Upper lobe of right lung (tissue), 1 donor: ENCODE measurements at regions not wholly inside any gene's neighbourhood (a gene's known extent, or its start where the extent isn't known, plus 50 kb on each side); places are given as distances from the start of the nearest gene placed in this dataset.
A peak's percentile ranks its signal among the peaks of the same experiment; 100 is the strongest.

Source experiments
- ATAC-seq: fragments of 200-7000 bp; cut with Tn5 transposase; one replicate; pipeline ENCODE4 v1.9.1; 2020; ENCODE audit warnings: mild to moderate bottlenecking, moderate library complexity
- DNase-seq: peaks from one replicate; pipeline ENCODE4 v3.0.0-alpha.2; 2020
- H3K27ac ChIP-seq: fragments of 200-600 bp; one replicate; pipeline ENCODE4 v1.8.0; 2022
- H3K27me3 ChIP-seq: fragments of 200-600 bp; one replicate; pipeline ENCODE4 v1.8.0; 2022; ENCODE audit warnings: mild to moderate bottlenecking
- H3K36me3 ChIP-seq: fragments of 200-600 bp; one replicate; pipeline ENCODE4 v1.8.0; 2022
- H3K4me1 ChIP-seq: fragments of 200-600 bp; one replicate; pipeline ENCODE4 v1.8.0; 2022
- H3K4me3 ChIP-seq: fragments of 200-600 bp; one replicate; pipeline ENCODE4 v1.8.0; 2022; ENCODE audit warnings: mild to moderate bottlenecking
- H3K9me3 ChIP-seq: fragments of 200-600 bp; one replicate; pipeline ENCODE4 v1.8.0; 2022
- intact Hi-C: fragments of 100-400 bp; cut with DNase I; formaldehyde crosslinking; loops from one replicate; pipeline ENCODE4 v1.11.0; 2022
- TF ChIP-seq, protein P1 (sequence below): fragments of 200-600 bp; IDR thresholded peaks from one replicate; pipeline ENCODE4 v1.8.0; 2022; ENCODE audit warnings: antibody characterized with exemption
- donor health status: DM: no; HTN: yes; CAD: no; lungs with severe emphysema.

DNA sequence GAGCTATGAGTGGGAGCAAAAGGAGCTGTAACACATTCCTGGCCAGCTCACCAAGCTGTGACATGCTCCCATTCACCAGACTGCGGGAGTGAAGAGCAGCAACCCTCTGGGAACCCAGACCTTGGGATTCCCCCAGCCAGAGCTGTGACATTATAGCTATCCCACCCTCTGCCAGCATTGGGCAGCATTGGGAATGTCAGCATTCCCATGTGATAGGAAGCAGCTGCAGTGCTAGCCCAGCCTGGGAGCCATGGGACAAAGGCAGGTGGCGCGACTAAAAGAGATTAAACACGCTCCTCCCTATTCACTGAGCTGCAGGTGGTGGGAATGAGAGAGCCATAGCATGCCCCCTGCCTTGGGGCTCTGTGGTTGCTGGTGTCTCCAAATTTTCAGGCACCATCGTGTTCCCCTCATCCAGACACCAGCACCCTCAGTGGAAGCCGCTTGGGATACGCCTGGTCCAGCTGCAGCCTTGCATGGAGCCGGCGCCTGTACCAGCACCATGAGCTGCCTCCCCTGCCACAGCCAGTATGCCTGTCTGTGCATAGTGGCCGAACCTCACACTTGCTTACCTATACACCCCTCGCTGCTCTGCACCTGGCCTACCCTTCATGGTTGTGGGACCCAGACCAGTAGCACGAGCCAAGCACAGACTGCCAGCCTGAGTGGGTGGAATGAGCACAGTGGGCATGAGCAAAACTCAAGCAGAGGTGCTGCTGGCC lies 695.6 kb upstream of the GCFC2 start:
- Histone ChIP-seq H3K27ac (no peak overlapping the region), H3K4me1 (no peaks in the 10 kb centered on the region), H3K4me3 (no peak overlapping the region), H3K9me3 (no peaks in the 10 kb centered on the region), H3K27me3 (no peaks in the 10 kb centered on the region), H3K36me3 (no peaks in the 10 kb centered on the region)
- ATAC-seq: peak; percentile 28
- intact Hi-C loops: no loop called here
- DNase-seq: no peak
- TF ChIP-seq, protein P1, sequence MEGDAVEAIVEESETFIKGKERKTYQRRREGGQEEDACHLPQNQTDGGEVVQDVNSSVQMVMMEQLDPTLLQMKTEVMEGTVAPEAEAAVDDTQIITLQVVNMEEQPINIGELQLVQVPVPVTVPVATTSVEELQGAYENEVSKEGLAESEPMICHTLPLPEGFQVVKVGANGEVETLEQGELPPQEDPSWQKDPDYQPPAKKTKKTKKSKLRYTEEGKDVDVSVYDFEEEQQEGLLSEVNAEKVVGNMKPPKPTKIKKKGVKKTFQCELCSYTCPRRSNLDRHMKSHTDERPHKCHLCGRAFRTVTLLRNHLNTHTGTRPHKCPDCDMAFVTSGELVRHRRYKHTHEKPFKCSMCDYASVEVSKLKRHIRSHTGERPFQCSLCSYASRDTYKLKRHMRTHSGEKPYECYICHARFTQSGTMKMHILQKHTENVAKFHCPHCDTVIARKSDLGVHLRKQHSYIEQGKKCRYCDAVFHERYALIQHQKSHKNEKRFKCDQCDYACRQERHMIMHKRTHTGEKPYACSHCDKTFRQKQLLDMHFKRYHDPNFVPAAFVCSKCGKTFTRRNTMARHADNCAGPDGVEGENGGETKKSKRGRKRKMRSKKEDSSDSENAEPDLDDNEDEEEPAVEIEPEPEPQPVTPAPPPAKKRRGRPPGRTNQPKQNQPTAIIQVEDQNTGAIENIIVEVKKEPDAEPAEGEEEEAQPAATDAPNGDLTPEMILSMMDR: no peak

DNA sequence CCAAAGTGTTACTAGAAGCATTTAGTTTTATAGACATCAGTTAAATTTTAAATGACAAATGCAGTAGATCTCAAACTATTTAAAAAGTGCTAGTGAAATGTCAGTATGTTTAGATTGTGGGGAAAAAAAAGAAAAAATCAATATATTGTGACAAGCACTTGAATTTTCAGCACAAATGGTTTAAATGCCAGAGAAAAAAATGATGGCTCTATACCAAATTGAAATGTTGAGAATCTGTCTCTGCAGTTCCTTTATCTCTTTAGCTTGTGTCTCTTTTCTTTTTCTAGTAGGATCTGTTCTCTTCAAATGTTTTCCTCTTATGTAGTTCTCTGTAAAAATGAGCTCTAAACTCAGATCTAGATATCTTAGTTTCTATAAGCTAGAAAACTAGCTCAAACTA lies 682.6 kb upstream of the GCFC2 start:
- Histone ChIP-seq H3K36me3 (no peaks in the 10 kb centered on the region), H3K27ac (no peak overlapping the region), H3K9me3 (no peaks in the 10 kb centered on the region), H3K4me3 (no peak overlapping the region), H3K4me1 (no peaks in the 10 kb centered on the region), H3K27me3 (no peaks in the 10 kb centered on the region)
- intact Hi-C loops: no loop called here
- DNase-seq (no peak), ATAC-seq (no peak)
- TF ChIP-seq, protein P1: no peak

DNA sequence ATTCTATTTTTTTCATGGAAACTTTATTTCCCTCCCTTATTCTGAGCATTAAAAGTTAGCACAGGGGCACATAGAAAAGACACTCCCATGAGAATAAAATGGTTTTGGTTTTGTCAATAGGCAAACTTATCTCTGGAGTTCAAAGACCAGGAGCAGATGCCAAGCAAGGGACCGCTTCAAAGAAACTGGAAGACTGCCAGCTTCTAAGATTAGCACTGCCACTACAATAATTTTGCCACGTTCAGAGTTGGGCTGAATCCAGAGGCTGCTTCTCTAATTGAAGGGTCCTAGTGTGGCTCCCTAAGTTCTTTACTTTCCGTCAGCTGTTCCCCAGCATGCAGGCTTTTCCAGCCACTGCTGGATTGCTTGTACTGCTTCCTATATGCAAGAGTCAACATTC lies 681.0 kb upstream of the GCFC2 start:
- H3K36me3 ChIP-seq: no peaks in the 10 kb centered on the region
- DNase-seq (no peak), ATAC-seq (no peak)
- no peaks in the 10 kb centered on the region for H3K27me3 ChIP-seq
- no peaks in the 10 kb centered on the region for H3K4me1 ChIP-seq
- no peak overlapping the region for H3K4me3 ChIP-seq
- no peaks in the 10 kb centered on the region for H3K9me3 ChIP-seq
- intact Hi-C loops: no loop called here
- H3K27ac ChIP-seq: no peak overlapping the region
- TF ChIP-seq, protein P1: no peak

DNA sequence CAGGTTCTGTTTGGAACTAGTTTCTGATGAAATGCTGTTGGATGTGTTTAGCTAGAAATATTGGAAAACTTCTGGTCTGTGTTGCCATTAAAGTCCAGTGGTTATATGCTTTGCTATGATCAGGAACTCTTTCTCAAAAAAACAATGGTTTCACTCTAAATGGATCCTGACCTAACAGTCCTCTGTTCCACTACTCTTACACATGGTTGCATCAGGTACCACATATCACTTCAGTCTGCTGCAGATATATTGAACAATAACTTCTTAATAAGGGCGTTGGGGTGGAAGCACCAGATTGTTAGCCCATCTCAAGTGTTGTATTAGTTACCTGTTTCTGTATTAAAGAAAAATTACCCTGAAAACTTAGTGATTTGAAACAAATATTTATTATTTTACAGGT lies 676.6 kb upstream of the GCFC2 start:
- H3K36me3 ChIP-seq: no peaks in the 10 kb centered on the region
- H3K4me3 ChIP-seq: no peak overlapping the region
- H3K27me3 ChIP-seq: no peaks in the 10 kb centered on the region
- DNase-seq (no peak), ATAC-seq (no peak)
- H3K9me3 ChIP-seq: no peaks in the 10 kb centered on the region
- intact Hi-C loops: no loop called here
- TF ChIP-seq, protein P1: no peak
- no peak overlapping the region for H3K27ac ChIP-seq
- H3K4me1 ChIP-seq: no peaks in the 10 kb centered on the region

DNA sequence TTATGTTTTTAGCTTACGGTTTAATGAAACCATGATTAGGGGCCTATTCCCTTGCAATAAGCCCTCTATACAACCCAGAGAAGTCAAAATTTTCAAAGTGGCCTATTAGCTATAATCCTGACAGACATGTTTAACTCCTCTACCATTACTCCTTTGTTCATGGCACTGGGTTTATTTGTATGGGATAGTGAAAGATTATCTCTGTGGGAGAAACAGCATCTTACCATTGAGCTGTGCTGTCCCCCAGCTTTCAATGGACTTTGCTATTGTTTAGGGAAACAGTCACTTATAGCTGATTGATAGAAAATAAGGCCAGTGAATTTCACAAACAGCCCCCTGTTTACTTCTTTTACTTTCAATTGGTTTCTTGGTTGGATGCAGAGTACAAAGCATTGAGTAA lies 675.2 kb upstream of the GCFC2 start:
- TF ChIP-seq, protein P1: no peak
- Histone ChIP-seq H3K36me3 (no peaks in the 10 kb centered on the region), H3K27ac (no peak overlapping the region), H3K9me3 (no peaks in the 10 kb centered on the region), H3K4me1 (no peaks in the 10 kb centered on the region), H3K4me3 (no peak overlapping the region), H3K27me3 (no peaks in the 10 kb centered on the region)
- no peak for DNase-seq
- intact Hi-C loops: no loop called here
- ATAC-seq: no peak

DNA sequence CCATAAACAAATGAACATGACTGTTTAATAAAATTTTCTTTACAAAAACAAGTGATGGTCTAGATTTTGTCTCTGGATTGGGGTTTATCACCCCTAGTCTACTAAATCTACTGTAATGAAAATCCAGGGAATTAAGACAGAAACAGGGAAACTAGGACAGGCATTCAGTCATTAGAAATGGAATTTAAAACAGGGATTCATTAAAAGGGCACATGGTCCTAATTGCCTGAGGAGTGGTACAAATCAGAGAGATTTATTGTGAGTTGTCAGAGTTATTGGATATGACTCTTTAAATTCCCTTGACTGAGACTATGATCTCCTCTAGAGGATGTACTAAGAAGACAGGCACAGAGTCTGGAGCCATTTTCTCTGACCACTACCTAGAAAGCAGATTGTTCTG lies 670.9 kb upstream of the GCFC2 start:
- Histone ChIP-seq H3K36me3 (no peaks in the 10 kb centered on the region), H3K9me3 (no peaks in the 10 kb centered on the region), H3K4me1 (no peaks in the 10 kb centered on the region), H3K4me3 (no peak overlapping the region), H3K27me3 (no peaks in the 10 kb centered on the region), H3K27ac (no peak overlapping the region)
- intact Hi-C loops: no loop called here
- DNase-seq: no peak
- no peak for ATAC-seq
- TF ChIP-seq, protein P1: no peak
